ENCODE measurements at regions not wholly inside any gene's neighbourhood (a gene's known extent, or its start where the extent isn't known, plus 50 kb on each side); places are given as distances from the start of the nearest gene placed in this dataset.

GRCh38 chr14:98146416-98146815 is 1125.6 kb downstream of the BCL11B start:
- no peak for DNase-seq

- no peak for DNase-seq
Observed at GRCh38 chr14:98154254-98154653, 1117.7 kb downstream of the BCL11B start.

- DNase-seq, result no peak
Observed at GRCh38 chr14:98156411-98156810, 1115.6 kb downstream of the BCL11B start.

GRCh38 chr14:98160901-98161300 is 1111.1 kb downstream of the BCL11B start:
- DNase-seq, result no peak

GRCh38 chr14:98161356-98161755 is 1110.6 kb downstream of the BCL11B start:
- DNase-seq, result no peak

GRCh38 chr14:98162856-98163805 is 1108.9 kb downstream of the BCL11B start:
- no peak for DNase-seq

GRCh38 chr14:98163873-98164272 is 1108.1 kb downstream of the BCL11B start:
- DNase-seq, result no peak

- DNase-seq, result no peak
Observed at GRCh38 chr14:98165976-98166375, 1106.0 kb downstream of the BCL11B start.

- no peak for DNase-seq
Observed at GRCh38 chr14:98167275-98167674, 1104.7 kb downstream of the BCL11B start.

GRCh38 chr14:98167705-98168104 is 1104.3 kb downstream of the BCL11B start:
- no peak for DNase-seq

GRCh38 chr14:98168211-98168985 is 1103.6 kb downstream of the BCL11B start:
- DNase-seq, result no peak

- DNase-seq, result no peak
Observed at GRCh38 chr14:98169170-98169587, 1102.8 kb downstream of the BCL11B start.

GRCh38 chr14:98170575-98170974 is 1101.4 kb downstream of the BCL11B start:
- DNase-seq, result no peak

- DNase-seq, result no peak
Observed at GRCh38 chr14:98171654-98172053, 1100.3 kb downstream of the BCL11B start.

- DNase-seq, result no peak
Observed at GRCh38 chr14:98172243-98172778, 1099.7 kb downstream of the BCL11B start.

- no peak for DNase-seq
Observed at GRCh38 chr14:98173305-98173704, 1098.7 kb downstream of the BCL11B start.

- no peak for DNase-seq
Observed at GRCh38 chr14:98174041-98174440, 1098.0 kb downstream of the BCL11B start.

GRCh38 chr14:98175436-98175835 is 1096.6 kb downstream of the BCL11B start:
- no peak for DNase-seq

- no peak for DNase-seq
Observed at GRCh38 chr14:98175881-98176280, 1096.1 kb downstream of the BCL11B start.

- DNase-seq, result no peak
Observed at GRCh38 chr14:98176892-98177291, 1095.1 kb downstream of the BCL11B start.

GRCh38 chr14:98177551-98177950 is 1094.4 kb downstream of the BCL11B start:
- no peak for DNase-seq

GRCh38 chr14:98181241-98181640 is 1090.8 kb downstream of the BCL11B start:
- no peak for DNase-seq

GRCh38 chr14:98181768-98182167 is 1090.2 kb downstream of the BCL11B start:
- no peak for DNase-seq
